T1000 (cell line): ENCODE measurements at regions not wholly inside any gene's neighbourhood (a gene's known extent, or its start where the extent isn't known, plus 50 kb on each side); places are given as distances from the start of the nearest gene placed in this dataset.

Experiments used
- DNase-seq: peaks from one replicate; lab custom pipeline; 2025; ENCODE audit warnings: mixed read lengths; lab: John Stamatoyannopoulos, UW

DNA sequence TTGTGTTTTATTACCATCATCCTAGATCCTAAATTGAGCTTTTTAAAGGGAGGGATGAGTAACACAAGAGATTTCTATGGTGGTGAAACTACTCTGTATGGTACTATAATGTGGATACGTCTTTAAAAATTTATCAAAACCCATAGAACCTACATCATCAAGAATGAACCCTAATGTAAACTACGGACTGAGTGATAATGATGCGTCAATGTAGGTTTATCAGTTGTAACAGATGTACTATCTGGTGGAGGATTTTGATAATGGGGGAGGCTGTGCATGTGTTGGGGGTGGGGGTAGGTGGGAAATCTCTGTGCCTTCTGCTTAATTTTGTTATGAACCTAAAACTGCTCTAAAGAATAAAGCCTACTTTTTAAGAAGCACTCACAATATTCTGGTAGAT lies 724.1 kb upstream of the SOX9 start:
- no peak for DNase-seq

DNA sequence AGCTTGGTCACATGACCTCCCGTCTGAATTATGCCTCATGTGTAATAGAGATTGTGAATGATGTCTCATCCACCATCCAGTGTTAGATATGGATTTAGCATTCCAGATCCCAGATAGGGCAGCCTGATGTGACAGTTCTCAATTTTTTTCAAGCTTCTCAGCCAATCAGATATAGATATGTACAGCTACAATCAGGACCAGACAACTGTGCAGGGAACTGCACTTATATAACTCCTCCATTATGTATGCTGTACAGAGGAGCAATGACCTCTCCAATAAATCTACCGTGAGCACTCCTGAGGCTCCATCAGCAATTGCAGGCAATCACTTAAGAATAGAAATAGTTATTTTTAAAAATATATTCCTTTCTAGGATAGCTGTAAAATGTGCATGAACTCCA lies 722.8 kb upstream of the SOX9 start:
- DNase-seq: no peak

DNA sequence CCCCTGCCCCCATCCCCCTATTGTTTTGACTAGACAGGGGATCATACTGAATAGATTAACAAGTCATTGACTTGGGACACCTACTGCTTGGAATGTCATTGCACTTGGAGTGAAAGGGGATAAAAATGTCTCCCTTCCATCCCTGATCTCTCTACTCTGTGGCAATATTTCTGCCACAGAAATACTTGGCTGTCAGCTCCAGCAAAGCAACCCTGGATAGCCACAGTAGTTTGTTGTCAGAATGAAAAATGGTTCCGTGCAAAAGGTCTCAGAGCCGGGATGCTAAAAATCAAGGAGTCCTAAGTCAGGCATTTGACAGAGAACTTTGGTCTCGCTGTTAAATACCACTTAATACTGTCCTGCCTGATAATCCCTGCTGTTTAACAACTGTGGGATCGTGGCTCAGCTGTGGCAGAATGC lies 722.0 kb upstream of the SOX9 start:
- DNase-seq: no peak

DNA sequence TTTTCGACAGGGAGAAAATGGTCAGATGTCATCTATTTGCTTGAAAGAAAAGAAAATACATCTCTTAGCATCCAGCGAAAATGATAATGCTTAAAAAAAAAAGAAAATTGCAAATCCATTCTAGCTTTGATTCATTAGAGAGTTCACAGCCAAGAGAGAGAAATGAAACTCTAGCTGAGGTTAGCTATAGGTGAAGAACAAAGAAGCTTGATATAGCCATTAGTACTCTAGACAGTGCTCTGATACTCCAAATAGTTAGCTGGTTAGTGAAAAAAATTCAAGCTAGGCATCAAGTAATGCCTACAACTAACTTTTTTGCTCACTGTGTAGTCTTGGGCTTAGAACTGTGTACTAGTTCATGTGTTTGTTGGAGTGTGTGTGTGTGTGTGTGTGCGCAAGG lies 721.6 kb upstream of the SOX9 start:
- no peak for DNase-seq

GRCh38 chr17:71399649-71400048 lies 721.2 kb upstream of the SOX9 start:
- DNase-seq: no peak

- DNase-seq: no peak
Measured at GRCh38 chr17:71402007-71402406, 718.8 kb upstream of the SOX9 start.

DNA sequence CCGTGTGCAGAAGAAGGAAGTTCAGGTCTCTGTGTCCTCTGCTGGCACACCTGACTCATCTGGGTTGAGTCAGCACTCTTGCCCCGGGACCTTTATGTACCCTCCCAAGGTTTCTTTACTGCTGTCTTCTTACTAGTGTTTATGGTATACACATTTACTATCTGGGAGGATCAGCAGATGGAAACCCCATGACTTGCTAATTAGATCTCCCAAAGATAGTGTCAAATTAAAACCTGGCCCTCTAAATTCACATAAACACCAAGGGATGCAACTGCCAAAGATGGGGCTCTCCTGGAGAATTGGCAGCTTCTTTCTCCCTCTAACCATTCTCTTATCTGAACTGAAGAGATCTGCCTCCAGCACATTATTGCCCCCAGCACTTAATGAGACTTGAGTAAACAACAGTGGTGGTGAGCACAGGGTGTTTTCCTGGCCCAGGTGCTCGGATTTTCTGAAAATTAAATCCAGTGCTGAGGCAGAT lies 718.1 kb upstream of the SOX9 start:
- no peak for DNase-seq

DNA sequence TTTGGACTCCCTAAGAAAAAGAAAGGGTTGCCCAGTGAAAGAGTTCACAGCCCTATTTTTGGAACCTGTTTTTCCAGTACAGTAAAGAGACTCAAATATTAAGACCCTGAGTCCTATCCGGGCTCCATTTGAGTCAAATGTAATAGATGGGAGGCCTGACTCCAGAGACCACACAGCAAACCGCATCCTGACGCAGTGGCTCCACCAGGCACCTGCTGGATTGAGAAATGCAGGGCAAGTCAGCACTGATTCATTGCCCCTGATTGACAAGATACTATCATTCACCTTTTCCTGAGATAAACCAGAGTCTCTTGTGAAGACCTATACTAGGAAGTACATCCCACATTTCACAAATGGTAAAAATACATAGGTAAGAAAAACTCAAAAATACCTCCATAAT lies 715.7 kb upstream of the SOX9 start:
- no peak for DNase-seq

DNA sequence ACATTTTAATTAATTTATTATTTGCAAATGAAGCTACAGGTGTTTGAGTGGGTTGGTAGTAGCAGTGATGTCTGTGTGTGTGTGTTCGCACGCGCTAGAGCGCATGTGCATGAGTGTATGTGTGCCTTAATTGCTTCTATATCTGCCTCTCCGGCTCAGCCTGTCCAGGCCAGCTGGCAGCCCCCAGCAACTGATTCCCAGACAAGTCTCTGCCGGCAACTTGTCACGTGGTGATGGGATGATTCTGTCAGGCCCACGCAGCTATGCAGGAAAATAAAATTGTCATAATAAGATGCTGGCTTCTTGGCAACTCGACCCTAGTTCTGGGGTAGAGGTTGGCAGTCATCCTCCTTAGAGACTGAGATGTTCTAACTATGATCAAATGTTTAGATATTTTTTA lies 712.8 kb upstream of the SOX9 start:
- no peak for DNase-seq

- no peak for DNase-seq
Measured at GRCh38 chr17:71409137-71409536, 711.7 kb upstream of the SOX9 start.

DNA sequence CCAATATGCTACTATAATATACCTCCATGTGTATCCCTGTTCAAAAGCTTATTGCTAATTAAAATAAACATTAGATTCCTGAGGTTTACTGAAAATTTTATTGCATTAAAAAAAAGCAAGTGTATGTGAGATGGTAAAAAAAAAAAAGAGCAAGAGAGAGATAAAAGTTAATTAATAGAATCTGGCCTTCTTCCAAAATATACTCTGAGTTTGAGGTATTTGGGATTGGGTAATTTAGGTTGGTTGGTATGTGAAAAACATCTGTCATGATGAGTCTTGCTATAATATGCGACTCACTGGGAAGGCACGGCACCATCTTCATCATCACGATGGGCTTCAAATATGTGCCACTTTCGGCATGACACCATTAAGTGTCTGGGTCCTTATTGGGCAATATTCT lies 711.1 kb upstream of the SOX9 start:
- DNase-seq: peak; percentile 12

DNA sequence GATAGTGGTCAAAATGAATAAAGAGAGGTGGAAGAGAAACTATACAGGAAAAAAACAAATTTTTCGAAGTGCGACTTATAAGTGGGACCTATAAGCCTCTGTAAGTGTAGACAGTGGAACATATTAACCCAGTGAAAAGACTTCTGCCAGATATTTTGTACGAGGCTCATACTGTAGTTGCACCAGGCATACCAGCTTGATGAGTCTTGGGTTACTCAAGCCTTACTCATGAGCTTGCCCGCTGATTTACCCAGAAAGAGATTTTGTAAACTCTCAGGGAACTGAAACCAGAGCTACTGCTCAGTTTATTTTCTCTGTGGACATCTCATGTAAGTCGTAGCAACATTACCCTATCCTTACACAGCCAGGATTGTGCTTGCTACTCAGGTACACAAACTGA lies 708.0 kb upstream of the SOX9 start:
- peak; percentile 47 for DNase-seq

DNA sequence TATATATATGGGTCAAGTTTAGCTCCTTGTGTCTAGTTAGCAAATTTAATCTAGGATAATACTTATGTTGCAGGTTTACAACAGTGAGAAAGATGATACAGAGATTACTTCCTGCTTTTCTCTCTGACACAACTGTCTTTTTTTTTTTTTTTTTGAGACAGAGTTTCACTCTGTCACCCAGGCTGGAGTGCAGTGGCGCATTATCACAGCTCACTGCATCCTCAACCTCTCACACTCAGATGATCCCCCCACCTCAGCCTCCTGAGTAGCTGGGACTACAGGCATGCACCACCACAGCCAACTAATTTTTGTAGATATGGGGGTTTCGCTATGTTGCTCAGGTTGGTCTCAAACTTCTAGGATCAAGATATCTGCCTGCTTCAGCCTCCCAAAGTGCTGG lies 706.9 kb upstream of the SOX9 start:
- no peak for DNase-seq

DNA sequence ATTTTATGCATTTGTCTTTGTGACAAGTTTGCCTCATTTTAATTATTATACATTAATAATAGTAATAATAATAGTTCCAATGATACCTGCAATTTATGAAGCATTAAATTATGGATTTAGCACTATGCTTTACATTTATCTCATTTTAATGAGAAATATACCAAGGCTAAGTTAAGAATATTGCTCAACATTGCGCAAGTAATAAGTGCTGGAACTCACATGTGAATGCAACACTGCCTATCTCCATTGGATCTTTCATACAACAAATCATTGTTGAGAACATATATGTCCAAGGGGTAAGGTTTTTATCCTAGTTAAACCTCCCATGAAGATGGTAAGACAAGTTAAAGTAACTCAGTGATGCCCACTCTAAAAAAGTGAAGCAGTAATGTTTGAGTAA lies 703.7 kb upstream of the SOX9 start:
- DNase-seq: no peak

- DNase-seq: no peak
Measured at GRCh38 chr17:71422968-71423367, 697.9 kb upstream of the SOX9 start.

- peak; percentile 11 for DNase-seq
Measured at GRCh38 chr17:71423871-71424546, 696.8 kb upstream of the SOX9 start.

DNA sequence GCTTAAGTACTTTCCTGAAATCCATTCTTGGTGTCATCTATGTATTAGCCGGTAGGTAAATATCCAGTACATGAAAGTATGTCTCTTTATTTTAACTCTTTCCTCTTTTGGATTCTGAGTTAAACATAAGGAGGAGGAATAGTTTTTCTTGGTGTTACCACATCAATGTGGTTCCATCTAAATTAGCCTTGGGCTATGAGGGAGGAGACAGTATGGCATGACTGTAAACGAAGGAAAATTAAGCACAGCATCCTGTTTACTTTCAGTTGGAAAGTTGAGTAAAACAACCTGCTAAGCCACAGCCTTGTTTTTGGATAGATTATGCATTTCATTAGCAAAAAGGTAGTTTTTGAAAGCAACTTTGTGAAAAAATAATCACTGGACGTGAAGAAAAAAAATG lies 693.0 kb upstream of the SOX9 start:
- DNase-seq: no peak

DNA sequence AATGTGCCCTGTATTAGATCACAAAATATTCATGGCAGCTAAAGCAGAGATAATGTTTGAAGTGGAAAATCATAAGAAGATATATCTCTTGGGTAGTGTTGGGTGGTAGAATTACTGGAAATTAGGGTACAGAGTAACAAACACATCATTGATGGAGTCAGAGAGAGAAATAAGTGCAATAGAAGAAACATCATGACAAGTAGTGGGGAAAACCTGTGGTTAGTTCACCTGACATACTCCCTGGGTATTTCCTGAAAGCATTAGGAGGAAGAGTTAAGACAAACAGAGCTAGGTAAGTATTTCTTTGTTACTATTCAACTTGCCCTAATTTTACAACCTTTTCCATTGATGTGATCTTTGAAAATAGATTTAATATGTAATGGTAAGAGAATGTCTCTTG lies 691.9 kb upstream of the SOX9 start:
- DNase-seq: no peak

DNA sequence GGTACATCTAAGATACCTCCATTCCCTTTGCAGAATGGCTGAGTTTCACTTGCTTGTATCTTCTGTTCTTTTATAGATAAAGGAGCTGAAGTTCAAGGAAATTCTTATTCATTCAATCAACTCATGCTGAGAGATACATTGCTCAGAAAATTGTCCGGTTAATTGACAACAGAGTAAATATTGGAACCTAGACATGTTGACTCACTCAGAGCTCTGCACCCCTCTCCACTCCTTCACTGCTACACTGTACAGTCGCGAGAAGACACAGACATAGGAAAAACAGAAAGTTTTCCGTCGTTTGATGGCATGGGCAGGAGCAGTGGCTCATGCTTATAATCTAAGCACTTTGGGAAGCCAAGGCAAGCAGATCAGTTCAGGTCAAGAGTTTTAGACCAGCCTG lies 690.5 kb upstream of the SOX9 start:
- no peak for DNase-seq

GRCh38 chr17:71431146-71431545 lies 689.7 kb upstream of the SOX9 start:
- no peak for DNase-seq

DNA sequence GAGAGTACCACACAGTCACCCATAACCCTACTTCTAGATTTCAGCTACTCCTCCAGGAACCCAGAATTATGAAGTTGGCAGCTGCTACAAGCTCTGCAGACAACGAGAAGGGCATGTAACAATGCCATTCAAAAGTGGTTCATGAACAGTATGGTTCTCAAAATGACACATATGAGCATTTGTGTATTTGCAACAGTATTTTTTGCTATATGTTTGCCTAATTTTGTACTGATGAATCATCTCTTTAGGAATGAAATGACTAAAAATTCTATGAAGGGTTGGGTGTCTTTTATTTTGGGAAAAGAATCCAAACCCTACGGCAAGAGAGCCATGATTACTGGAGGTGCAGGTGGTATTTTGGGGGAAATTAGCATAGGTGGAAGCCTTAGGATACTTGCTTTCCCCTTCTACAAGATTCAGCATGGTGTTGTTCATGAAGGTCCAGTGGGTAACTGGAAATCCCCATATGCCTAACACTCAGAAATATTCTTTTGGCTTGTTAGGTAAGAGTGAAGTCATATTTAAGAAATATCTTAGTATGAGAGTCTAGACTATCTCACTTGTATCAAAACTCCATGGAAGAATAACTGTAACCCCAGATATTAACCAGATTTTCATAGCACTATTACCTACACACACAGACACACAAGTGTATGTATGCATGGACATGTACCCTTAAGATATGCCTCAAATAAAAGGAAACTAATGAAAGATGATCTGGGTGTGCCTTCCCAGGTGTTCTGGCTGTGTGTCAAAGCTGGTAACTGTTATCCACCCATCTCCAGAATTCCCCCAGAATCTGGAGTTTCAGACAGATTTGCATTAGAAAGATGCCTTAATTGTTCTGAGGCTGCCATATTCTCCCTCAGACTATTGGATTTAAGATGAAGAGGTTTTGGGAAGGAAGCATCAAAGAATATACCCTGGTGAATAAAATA lies 688.2 kb upstream of the SOX9 start:
- DNase-seq: no peak

DNA sequence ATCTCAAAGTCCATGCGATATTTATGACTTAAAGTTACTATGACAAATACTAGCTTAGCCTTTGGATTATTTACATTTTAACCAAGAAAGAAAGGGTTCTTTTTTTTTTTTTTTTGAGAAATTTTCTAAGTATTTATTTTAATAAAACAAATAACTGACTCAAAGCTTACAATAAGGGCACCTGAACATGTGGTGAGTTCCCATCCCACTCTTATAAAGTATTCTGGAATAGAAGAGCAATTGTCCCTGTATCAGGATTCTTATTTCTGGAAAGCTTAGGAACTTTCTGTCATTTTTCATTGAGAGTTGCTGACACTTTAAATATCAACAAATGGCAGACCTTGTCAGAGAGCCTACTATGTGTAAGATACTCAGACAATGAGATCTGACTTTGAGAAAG lies 686.1 kb upstream of the SOX9 start:
- no peak for DNase-seq

DNA sequence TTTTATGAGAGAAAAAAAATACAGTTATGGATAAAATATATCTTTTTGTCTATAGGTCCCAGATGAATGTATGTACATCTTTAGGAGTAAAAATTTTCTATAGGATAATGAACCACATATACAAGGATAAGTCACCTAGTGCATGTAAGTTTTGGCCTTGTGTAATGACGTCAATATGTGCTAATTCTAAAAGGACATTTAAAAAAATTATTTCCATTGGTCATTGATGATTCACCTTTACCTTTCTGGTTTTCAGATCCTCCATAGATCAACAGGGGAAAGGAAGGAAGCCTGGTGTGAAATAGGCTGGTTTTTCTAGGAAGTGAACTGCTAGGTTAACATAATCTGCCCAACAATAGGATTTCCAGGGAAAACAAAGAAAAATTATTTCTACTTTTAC lies 684.3 kb upstream of the SOX9 start:
- DNase-seq: no peak
